ENCODE measurements at regions not wholly inside any gene's neighbourhood (a gene's known extent, or its start where the extent isn't known, plus 50 kb on each side); places are given as distances from the start of the nearest gene placed in this dataset.

GRCh38 chr6:78561015-78561414 lies 306.3 kb upstream of the IRAK1BP1 start:
- H3K27ac ChIP-seq, result no peak overlapping the region
- no peaks in the 10 kb centered on the region for H3K4me1 ChIP-seq
- TF ChIP-seq POLR2AphosphoS5 (IDR thresholded peaks at IDR 0.05; ENCODE audit: insufficient read depth in 1 of 2, low read depth in 1 of 2), result no peak
- TF ChIP-seq POLR2A (IDR thresholded peaks at IDR 0.05), result no peak
- TF ChIP-seq CTCF (IDR thresholded peaks at IDR 0.05), result no peak
- H3K36me3 ChIP-seq, result no peaks in the 10 kb centered on the region
- no peaks in the 10 kb centered on the region for H3K27me3 ChIP-seq
- no peak overlapping the region for H3K4me3 ChIP-seq
- intact Hi-C loops (cut with DNase I), result no loop called here
- no peaks in the 10 kb centered on the region for H3K9me3 ChIP-seq
- DNase-seq (ENCODE audit: extremely low spot score in 2 of 2), result no peak

GRCh38 chr6:78565997-78566396 lies 301.4 kb upstream of the IRAK1BP1 start:
- no peak for TF ChIP-seq CTCF (IDR thresholded peaks at IDR 0.05)
- TF ChIP-seq POLR2AphosphoS5 (IDR thresholded peaks at IDR 0.05; ENCODE audit: insufficient read depth in 1 of 2, low read depth in 1 of 2), result no peak
- TF ChIP-seq POLR2A (IDR thresholded peaks at IDR 0.05), result no peak
- intact Hi-C loops (cut with DNase I), result no loop called here
- Histone ChIP-seq H3K36me3 (no peaks in the 10 kb centered on the region), H3K9me3 (no peaks in the 10 kb centered on the region), H3K4me1 (no peaks in the 10 kb centered on the region), H3K4me3 (no peak overlapping the region), H3K27me3 (no peaks in the 10 kb centered on the region), H3K27ac (no peak overlapping the region)
- no peak for DNase-seq (ENCODE audit: extremely low spot score in 2 of 2)

GRCh38 chr6:78570044-78570443 lies 297.3 kb upstream of the IRAK1BP1 start:
- no peak overlapping the region for H3K27ac ChIP-seq
- intact Hi-C loops (cut with DNase I), result no loop called here
- DNase-seq (ENCODE audit: extremely low spot score in 2 of 2), result no peak
- H3K4me3 ChIP-seq, result no peak overlapping the region
- H3K36me3 ChIP-seq, result no peaks in the 10 kb centered on the region
- TF ChIP-seq CTCF (IDR thresholded peaks at IDR 0.05) (no peak), POLR2A (IDR thresholded peaks at IDR 0.05) (no peak), POLR2AphosphoS5 (IDR thresholded peaks at IDR 0.05; ENCODE audit: insufficient read depth in 1 of 2, low read depth in 1 of 2) (no peak)
- H3K27me3 ChIP-seq, result no peaks in the 10 kb centered on the region
- no peaks in the 10 kb centered on the region for H3K9me3 ChIP-seq
- H3K4me1 ChIP-seq, result no peaks in the 10 kb centered on the region

- intact Hi-C loops (cut with DNase I), result no loop called here
- no peak for DNase-seq (ENCODE audit: extremely low spot score in 2 of 2)
- Histone ChIP-seq H3K4me3 (no peak overlapping the region), H3K27ac (no peak overlapping the region), H3K36me3 (no peaks in the 10 kb centered on the region), H3K27me3 (no peaks in the 10 kb centered on the region), H3K9me3 (no peaks in the 10 kb centered on the region), H3K4me1 (no peaks in the 10 kb centered on the region)
- no peak for TF ChIP-seq CTCF (IDR thresholded peaks at IDR 0.05)
- no peak for TF ChIP-seq POLR2A (IDR thresholded peaks at IDR 0.05)
- no peak for TF ChIP-seq POLR2AphosphoS5 (IDR thresholded peaks at IDR 0.05; ENCODE audit: insufficient read depth in 1 of 2, low read depth in 1 of 2)
These were observed 289.8 kb upstream of the IRAK1BP1 start for GRCh38 chr6:78577585-78577984.

- Histone ChIP-seq H3K27me3 (no peaks in the 10 kb centered on the region), H3K4me3 (no peak overlapping the region), H3K27ac (no peak overlapping the region), H3K9me3 (no peaks in the 10 kb centered on the region), H3K4me1 (no peaks in the 10 kb centered on the region), H3K36me3 (no peaks in the 10 kb centered on the region)
- DNase-seq (ENCODE audit: extremely low spot score in 2 of 2), result no peak
- TF ChIP-seq POLR2AphosphoS5 (IDR thresholded peaks at IDR 0.05; ENCODE audit: insufficient read depth in 1 of 2, low read depth in 1 of 2) (no peak), CTCF (IDR thresholded peaks at IDR 0.05) (no peak), POLR2A (IDR thresholded peaks at IDR 0.05) (no peak)
- intact Hi-C loops (cut with DNase I), result no loop called here
These were observed 288.9 kb upstream of the IRAK1BP1 start for GRCh38 chr6:78578430-78578829.
